ENCODE measurements at regions not wholly inside any gene's neighbourhood (a gene's known extent, or its start where the extent isn't known, plus 50 kb on each side); places are given as distances from the start of the nearest gene placed in this dataset.

DNA sequence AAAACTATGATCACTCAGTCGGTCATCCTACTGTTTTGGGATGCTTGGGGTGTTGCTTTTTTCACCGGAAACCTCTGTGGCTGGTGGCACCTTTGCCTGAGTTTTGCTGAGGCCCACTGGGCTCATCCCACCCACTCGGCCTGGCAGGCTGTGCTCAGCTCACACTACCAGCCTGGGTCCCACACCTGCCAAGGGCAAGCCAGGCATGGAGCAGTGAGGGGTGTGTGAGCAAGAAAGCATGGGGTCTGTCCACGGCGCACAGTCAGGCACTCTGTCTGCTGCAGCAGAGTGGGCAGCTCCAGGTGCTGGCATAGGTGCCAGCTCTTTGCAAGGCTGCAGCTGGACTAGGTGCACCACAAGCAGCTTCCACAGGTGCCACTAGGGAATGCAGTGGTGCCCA is 91.7 kb downstream of the TBXT start:
- no peaks in the 10 kb centered on the region for H3K9me3 Mint-ChIP-seq
- H3K27me3 Mint-ChIP-seq = peaks cover 40% of the 10 kb centered on the region
- ATAC-seq (replicated peaks; ENCODE audit: extremely low read depth, poor library complexity, severe bottlenecking) (no peak), DNase-seq (ENCODE audit: low spot score in 2 of 2) (no peak)
- no peak overlapping the region for H3K4me3 Mint-ChIP-seq
- no peak overlapping the region for H3K27ac Mint-ChIP-seq (ENCODE audit: low read depth)
- no peaks in the 10 kb centered on the region for H3K36me3 Mint-ChIP-seq (ENCODE audit: insufficient read depth)
- H3K4me1 Mint-ChIP-seq = no peaks in the 10 kb centered on the region

DNA sequence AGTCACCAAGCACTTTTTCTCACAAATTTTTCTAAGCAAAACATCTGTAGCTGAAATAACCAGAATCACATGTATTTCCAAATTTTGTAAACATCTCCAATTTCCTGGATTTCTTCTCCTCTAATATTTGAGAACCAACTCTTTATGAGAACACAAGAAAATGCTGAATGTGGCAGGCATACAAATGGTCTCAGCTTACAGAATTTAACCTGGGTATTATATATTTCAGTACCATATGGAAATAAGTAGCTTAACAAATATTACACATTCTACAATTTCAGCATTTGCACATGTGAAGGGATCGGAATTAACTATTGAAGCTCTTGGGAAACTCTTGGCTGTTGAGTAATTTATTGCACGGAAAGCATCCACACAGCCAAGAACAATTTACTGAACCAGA is 92.5 kb downstream of the TBXT start:
- Mint-ChIP-seq H3K27me3 (peaks cover 44% of the 10 kb centered on the region), H3K27ac (ENCODE audit: low read depth) (no peak overlapping the region), H3K4me3 (no peak overlapping the region), H3K36me3 (ENCODE audit: insufficient read depth) (no peaks in the 10 kb centered on the region), H3K4me1 (no peaks in the 10 kb centered on the region), H3K9me3 (no peaks in the 10 kb centered on the region)
- ATAC-seq (replicated peaks; ENCODE audit: extremely low read depth, poor library complexity, severe bottlenecking) (no peak), DNase-seq (ENCODE audit: low spot score in 2 of 2) (no peak)

DNA sequence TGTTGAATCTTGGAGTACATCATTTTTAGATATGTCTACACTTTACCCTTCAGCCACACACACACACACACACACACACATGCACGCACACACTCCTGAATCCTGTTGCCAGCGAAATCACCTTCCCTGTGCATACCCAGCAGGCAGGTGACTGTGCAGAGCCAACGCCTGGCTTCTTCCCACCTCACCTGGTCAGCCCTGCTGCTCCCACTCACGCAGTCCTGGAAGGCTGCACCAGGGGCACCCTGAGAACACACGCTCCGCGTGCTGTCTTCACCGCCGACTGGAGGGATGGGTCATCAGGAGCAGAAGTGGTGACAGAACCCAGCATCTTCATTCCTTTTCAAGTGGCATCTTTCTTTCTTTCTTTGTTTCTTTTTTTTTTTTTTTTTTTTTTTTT is 94.6 kb downstream of the TBXT start:
- no peak for ATAC-seq (replicated peaks; ENCODE audit: extremely low read depth, poor library complexity, severe bottlenecking)
- Mint-ChIP-seq H3K4me3 (no peak overlapping the region), H3K4me1 (no peaks in the 10 kb centered on the region), H3K27ac (ENCODE audit: low read depth) (no peak overlapping the region), H3K9me3 (no peaks in the 10 kb centered on the region), H3K27me3 (peaks cover 59% of the 10 kb centered on the region), H3K36me3 (ENCODE audit: insufficient read depth) (no peaks in the 10 kb centered on the region)
- no peak for DNase-seq (ENCODE audit: low spot score in 2 of 2)

DNA sequence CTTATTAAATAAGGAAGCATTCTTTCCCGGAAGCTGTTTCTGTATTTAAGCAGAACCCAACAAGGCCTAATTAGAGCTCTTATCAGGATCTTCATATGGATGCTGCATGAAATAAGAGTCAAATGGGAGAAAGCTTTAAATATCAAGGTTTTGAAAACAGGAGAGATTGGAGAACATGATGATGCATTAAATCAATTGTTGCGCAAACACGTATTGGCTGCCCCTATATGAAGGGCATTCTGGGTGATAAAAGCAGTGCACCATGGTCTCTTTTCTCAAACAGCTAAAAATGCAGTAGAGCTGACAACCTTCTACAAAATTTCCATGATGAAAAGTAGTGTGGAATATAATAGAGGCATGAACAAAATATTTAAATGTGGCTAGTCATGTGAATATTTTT is 98.9 kb downstream of the TBXT start:
- H3K9me3 Mint-ChIP-seq = peaks cover 5% of the 10 kb centered on the region
- no peak overlapping the region for H3K4me3 Mint-ChIP-seq
- ATAC-seq (replicated peaks; ENCODE audit: extremely low read depth, poor library complexity, severe bottlenecking) = no peak
- no peak for DNase-seq (ENCODE audit: low spot score in 2 of 2)
- no peaks in the 10 kb centered on the region for H3K4me1 Mint-ChIP-seq
- peaks cover 66% of the 10 kb centered on the region for H3K27me3 Mint-ChIP-seq
- no peaks in the 10 kb centered on the region for H3K36me3 Mint-ChIP-seq (ENCODE audit: insufficient read depth)
- H3K27ac Mint-ChIP-seq (ENCODE audit: low read depth) = no peak overlapping the region

DNA sequence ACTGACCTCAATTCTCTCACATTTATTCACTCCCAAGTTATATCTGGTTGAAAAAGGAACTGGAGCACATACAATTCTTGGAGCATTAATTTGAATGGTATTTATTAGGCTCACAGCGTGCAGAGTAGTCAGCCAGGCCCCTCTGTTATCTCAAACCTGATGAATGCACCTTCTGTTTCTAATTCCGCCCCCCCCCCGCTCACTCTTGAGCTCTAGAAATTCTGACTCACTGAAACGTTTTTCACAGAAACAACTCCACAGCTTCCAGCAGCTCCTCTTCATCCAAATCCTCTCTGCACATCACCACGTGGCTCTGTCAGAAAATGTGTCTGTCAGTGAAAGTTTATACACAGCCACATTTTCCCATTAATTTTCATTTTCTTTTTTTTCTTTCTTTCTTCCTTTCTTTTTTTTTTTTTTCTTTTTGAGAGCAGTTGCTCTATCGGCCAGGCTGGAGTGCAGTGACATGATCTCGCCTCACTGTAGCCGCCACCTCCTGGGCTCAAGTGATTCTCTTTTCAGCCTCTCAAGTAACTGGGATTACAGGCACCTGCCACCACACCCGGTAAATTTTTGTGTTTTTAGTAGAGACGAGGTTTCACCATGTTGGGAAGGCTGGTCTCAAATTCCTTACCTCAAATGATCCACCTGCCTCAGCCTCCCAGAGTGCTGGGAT is 109.4 kb downstream of the TBXT start:
- no peak for DNase-seq (ENCODE audit: low spot score in 2 of 2)
- H3K27ac Mint-ChIP-seq (ENCODE audit: low read depth) = no peak overlapping the region
- H3K9me3 Mint-ChIP-seq = peaks cover 15% of the 10 kb centered on the region

DNA sequence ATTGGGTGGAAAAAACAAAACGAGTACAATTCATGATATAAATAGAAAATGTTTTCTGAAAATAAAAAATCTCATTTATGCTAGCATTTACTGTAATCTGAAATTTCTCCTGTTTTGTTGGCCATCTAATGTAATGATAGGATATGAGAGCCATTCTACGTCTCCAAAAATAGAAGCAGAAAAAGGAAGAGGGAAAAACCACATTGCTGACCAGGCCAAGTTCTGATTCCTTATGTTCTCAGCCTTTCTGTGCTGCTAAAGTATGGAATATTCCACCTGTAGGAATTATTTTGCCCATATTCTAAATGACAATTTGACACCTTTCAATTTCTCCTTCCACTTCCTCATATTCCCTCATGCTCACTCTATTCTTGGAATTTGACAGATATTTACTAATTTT is 110.2 kb downstream of the TBXT start:
- Mint-ChIP-seq H3K36me3 (ENCODE audit: insufficient read depth) (no peaks in the 10 kb centered on the region), H3K4me3 (no peak overlapping the region), H3K27ac (ENCODE audit: low read depth) (no peak overlapping the region), H3K27me3 (peaks cover 69% of the 10 kb centered on the region), H3K9me3 (peaks cover 15% of the 10 kb centered on the region), H3K4me1 (no peaks in the 10 kb centered on the region)
- ATAC-seq (replicated peaks; ENCODE audit: extremely low read depth, poor library complexity, severe bottlenecking) = no peak
- no peak for DNase-seq (ENCODE audit: low spot score in 2 of 2)

More for the DNA sequence above, 109.4 kb downstream of the TBXT start:
- no peaks in the 10 kb centered on the region for H3K4me1 Mint-ChIP-seq
- no peak overlapping the region for H3K4me3 Mint-ChIP-seq
- H3K36me3 Mint-ChIP-seq (ENCODE audit: insufficient read depth) = no peaks in the 10 kb centered on the region
- ATAC-seq (replicated peaks; ENCODE audit: extremely low read depth, poor library complexity, severe bottlenecking) = no peak
- peaks cover 77% of the 10 kb centered on the region for H3K27me3 Mint-ChIP-seq

DNA sequence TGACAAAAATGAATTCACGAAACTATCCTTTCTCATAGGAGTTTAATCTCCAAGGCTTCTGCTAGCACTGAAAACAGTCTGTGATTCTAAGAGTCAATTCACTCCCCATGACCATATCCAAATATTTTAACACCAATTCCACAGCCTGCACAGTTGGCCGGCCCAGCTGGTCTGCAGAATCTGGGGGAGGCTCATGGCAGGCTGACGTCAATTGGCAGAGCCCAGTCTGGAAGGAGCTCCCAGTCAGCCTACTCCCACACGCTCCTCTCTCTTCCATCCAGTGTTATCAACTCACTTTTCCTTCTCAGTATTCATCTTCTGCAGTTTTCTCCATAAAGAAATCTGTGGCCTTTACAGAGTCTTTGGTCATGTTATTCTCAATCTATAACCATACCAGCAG is 111.0 kb downstream of the TBXT start:
- Mint-ChIP-seq H3K4me3 (no peak overlapping the region), H3K27me3 (peaks cover 61% of the 10 kb centered on the region), H3K36me3 (ENCODE audit: insufficient read depth) (no peaks in the 10 kb centered on the region), H3K4me1 (no peaks in the 10 kb centered on the region), H3K27ac (ENCODE audit: low read depth) (no peak overlapping the region), H3K9me3 (peaks cover 23% of the 10 kb centered on the region)
- no peak for ATAC-seq (replicated peaks; ENCODE audit: extremely low read depth, poor library complexity, severe bottlenecking)
- no peak for DNase-seq (ENCODE audit: low spot score in 2 of 2)

DNA sequence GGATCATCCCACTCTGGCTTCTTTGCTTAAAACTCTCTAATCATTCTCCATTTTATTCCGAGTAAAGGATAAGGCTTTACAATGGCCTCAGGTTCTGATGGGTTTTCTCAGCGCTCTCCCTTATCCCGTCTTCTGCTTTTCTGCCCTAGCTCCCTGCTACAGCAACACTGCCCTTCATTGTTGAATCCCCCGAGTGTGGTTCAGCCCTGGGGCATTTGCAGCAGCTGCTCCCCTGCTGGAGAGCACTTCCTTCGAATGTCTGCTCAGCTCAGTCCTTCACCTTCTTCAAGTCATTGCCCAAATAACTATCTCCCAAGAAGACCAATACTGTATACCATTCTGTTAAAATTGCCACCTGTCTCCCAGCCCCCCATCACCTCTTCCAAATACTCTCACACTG is 111.8 kb downstream of the TBXT start:
- Mint-ChIP-seq H3K4me1 (no peaks in the 10 kb centered on the region), H3K9me3 (peaks cover 24% of the 10 kb centered on the region), H3K27me3 (peaks cover 53% of the 10 kb centered on the region), H3K36me3 (ENCODE audit: insufficient read depth) (no peaks in the 10 kb centered on the region), H3K27ac (ENCODE audit: low read depth) (no peak overlapping the region), H3K4me3 (no peak overlapping the region)
- no peak for DNase-seq (ENCODE audit: low spot score in 2 of 2)
- ATAC-seq (replicated peaks; ENCODE audit: extremely low read depth, poor library complexity, severe bottlenecking) = no peak

DNA sequence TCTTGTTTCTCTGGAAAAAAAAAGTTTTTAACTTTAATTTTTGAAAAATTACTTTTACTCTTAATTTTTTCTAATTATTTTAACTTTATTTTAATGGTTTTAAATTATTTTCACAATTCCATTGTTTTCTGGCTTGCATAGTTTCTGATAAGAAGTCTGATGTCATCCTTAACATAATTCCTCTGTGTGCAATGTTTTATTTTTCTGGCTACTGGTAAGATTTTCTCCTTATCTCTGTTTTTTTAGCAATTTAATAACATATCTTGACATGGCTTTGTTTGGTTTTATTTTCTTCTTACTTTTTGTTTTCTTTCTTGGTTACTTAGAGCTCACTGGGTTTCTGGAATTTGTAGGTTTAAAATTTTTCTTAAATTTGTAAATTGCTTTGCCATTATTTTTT is 114.8 kb downstream of the TBXT start:
- Mint-ChIP-seq H3K36me3 (ENCODE audit: insufficient read depth) (no peaks in the 10 kb centered on the region), H3K4me1 (no peaks in the 10 kb centered on the region), H3K27me3 (peaks cover 31% of the 10 kb centered on the region), H3K27ac (ENCODE audit: low read depth) (no peak overlapping the region), H3K4me3 (no peak overlapping the region), H3K9me3 (peaks cover 24% of the 10 kb centered on the region)
- DNase-seq (ENCODE audit: low spot score in 2 of 2) (no peak), ATAC-seq (replicated peaks; ENCODE audit: extremely low read depth, poor library complexity, severe bottlenecking) (no peak)

DNA sequence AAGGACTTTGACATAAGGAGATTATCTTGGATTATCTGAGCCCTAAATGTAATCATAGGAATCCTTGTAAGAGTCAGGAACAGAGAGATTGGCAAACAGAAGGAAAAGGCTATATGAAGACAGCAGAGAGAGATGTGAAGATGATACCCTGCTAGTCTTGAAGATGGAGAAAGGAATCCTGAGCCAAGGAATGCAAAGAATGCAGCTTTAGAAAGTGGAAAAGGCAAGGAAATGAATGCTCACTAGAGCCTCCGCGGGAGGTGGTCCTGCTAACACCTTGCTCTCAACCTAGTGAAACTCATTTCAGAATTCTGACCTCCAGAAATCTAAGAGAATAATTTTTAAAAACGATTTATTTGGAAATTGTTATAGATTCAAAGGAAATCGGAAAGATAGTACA is 117.1 kb downstream of the TBXT start:
- DNase-seq (ENCODE audit: low spot score in 2 of 2) = no peak
- no peaks in the 10 kb centered on the region for H3K36me3 Mint-ChIP-seq (ENCODE audit: insufficient read depth)
- no peaks in the 10 kb centered on the region for H3K4me1 Mint-ChIP-seq
- H3K27me3 Mint-ChIP-seq = peaks cover 23% of the 10 kb centered on the region
- no peak overlapping the region for H3K27ac Mint-ChIP-seq (ENCODE audit: low read depth)
- H3K4me3 Mint-ChIP-seq = no peak overlapping the region
- no peak for ATAC-seq (replicated peaks; ENCODE audit: extremely low read depth, poor library complexity, severe bottlenecking)
- peaks cover 19% of the 10 kb centered on the region for H3K9me3 Mint-ChIP-seq

DNA sequence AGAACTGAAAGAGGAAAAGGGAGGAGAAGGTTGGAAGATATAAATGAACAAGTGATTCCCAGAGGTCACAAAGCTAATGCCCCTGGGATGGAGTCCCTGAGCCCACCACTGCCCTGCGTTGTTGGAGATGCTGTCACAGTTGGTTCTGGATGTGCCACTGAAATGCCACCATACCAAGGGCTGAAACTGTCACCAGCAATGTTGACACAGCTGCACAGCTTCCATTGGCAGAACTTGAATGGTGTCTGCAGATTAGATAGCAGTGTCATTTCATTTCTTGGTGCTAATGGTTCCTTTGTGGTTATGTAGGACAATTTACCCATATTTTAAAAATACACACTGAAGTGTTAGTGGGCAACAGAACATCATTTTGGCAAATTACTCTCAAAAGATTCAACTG is 120.7 kb downstream of the TBXT start:
- H3K4me3 Mint-ChIP-seq = no peak overlapping the region

DNA sequence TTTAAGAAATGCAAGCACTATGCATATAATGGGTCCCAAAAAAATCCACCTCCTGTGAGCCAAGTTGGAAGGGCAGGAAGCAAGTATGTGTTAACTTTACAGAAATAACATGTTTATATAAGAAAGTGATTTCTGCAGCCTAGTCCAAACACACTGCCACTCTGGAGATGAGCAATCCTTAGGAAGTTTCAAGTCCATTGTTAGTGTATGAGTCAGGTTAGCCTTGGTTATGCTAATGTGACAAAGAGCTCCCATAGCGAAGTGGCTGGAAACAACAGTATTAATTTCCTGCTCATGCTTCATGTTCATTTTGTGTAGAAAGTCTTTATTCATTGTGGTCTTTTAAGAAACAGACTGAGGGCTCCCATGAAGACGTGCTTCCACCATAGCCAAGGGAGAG is 121.4 kb downstream of the TBXT start:
- H3K27ac Mint-ChIP-seq (ENCODE audit: low read depth) = no peak overlapping the region
- no peak overlapping the region for H3K4me3 Mint-ChIP-seq
- DNase-seq (ENCODE audit: low spot score in 2 of 2) = no peak
- H3K9me3 Mint-ChIP-seq = no peaks in the 10 kb centered on the region
- no peaks in the 10 kb centered on the region for H3K4me1 Mint-ChIP-seq
- no peak for ATAC-seq (replicated peaks; ENCODE audit: extremely low read depth, poor library complexity, severe bottlenecking)
- H3K27me3 Mint-ChIP-seq = peaks cover 49% of the 10 kb centered on the region
- no peaks in the 10 kb centered on the region for H3K36me3 Mint-ChIP-seq (ENCODE audit: insufficient read depth)

More for the DNA sequence above, 120.7 kb downstream of the TBXT start:
- ATAC-seq (replicated peaks; ENCODE audit: extremely low read depth, poor library complexity, severe bottlenecking) (no peak), DNase-seq (ENCODE audit: low spot score in 2 of 2) (no peak)
- Mint-ChIP-seq H3K27ac (ENCODE audit: low read depth) (no peak overlapping the region), H3K9me3 (peaks cover 4% of the 10 kb centered on the region), H3K36me3 (ENCODE audit: insufficient read depth) (no peaks in the 10 kb centered on the region), H3K4me1 (no peaks in the 10 kb centered on the region), H3K27me3 (peaks cover 41% of the 10 kb centered on the region)

DNA sequence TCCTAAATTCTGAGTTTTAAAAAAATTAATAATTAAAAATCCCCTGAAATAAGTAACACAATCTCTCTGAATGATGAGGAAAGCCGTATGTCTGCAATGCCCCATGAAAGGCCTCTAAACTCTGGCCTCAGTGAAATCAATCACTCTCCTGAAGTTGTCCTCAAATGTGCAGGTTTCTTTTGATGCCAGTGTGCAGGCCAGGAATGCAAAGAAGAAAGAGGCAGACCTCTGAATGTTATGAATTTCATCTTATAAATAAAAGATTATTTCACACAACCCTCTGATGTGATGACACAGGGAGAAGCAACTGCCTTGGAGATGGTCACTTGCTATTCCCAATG is 121.8 kb downstream of the TBXT start:
- no peaks in the 10 kb centered on the region for H3K9me3 Mint-ChIP-seq
- DNase-seq (ENCODE audit: low spot score in 2 of 2) (no peak), ATAC-seq (replicated peaks; ENCODE audit: extremely low read depth, poor library complexity, severe bottlenecking) (no peak)
- H3K4me3 Mint-ChIP-seq = no peak overlapping the region
- H3K27me3 Mint-ChIP-seq = peaks cover 53% of the 10 kb centered on the region
- H3K27ac Mint-ChIP-seq (ENCODE audit: low read depth) = no peak overlapping the region
- H3K4me1 Mint-ChIP-seq = no peaks in the 10 kb centered on the region
- no peaks in the 10 kb centered on the region for H3K36me3 Mint-ChIP-seq (ENCODE audit: insufficient read depth)

All from central memory CD8-positive, alpha-beta T cell (primary cell).